ENCODE measurements at regions not wholly inside any gene's neighbourhood (a gene's known extent, or its start where the extent isn't known, plus 50 kb on each side); places are given as distances from the start of the nearest gene placed in this dataset.
"Not testable (repeated sequence)": the region's sequence is repeated elsewhere in the genome, so short reads cannot be mapped to it uniquely, and the experiment has no call there.

GRCh38 chr6:105522626-105523322, 119.9 kb upstream of the PREP start:
- H3K4me3 ChIP-seq (ENCODE audit: insufficient read depth, low read length, poor library complexity, severe bottlenecking): no peak overlapping the region
- no peaks in the 10 kb centered on the region for H3K9me2 ChIP-seq (replicated peaks; ENCODE audit: insufficient read depth, low read length)
- no peak overlapping the region for H2AFZ ChIP-seq (ENCODE audit: low read depth, low read length, severe bottlenecking)
- H3K27ac ChIP-seq (ENCODE audit: low read depth, low read length): no peak overlapping the region
- no peak overlapping the region for H3K9ac ChIP-seq (ENCODE audit: low read length)
- no peaks in the 10 kb centered on the region for H3K79me2 ChIP-seq (ENCODE audit: insufficient read depth, low read length)
- peaks cover 4% of the 10 kb centered on the region; the same call in 1 of the 2 replicates for H3K27me3 ChIP-seq (ENCODE audit: low read length)
- H3K4me2 ChIP-seq (ENCODE audit: low read depth, low read length, poor library complexity, severe bottlenecking): no peak overlapping the region
- TF ChIP-seq CTCF (IDR thresholded peaks at IDR 0.05; ENCODE audit: insufficient read depth, low read length, poor library complexity, severe bottlenecking) (no peak), EZH2phosphoT487 (conservative IDR thresholded peaks at IDR 0.05; ENCODE audit: low read length) (no peak)
- H3K9me3 ChIP-seq (ENCODE audit: insufficient read depth, low read length): no peaks in the 10 kb centered on the region
- no peaks in the 10 kb centered on the region for H3K36me3 ChIP-seq (ENCODE audit: low read length)
- no peaks in the 10 kb centered on the region for H3F3A ChIP-seq (ENCODE audit: insufficient read depth)
- no peaks in the 10 kb centered on the region for H4K20me1 ChIP-seq (ENCODE audit: low read depth, low read length)

GRCh38 chr6:105519954-105520353, 117.1 kb upstream of the PREP start:
- TF ChIP-seq CTCF (IDR thresholded peaks at IDR 0.05; ENCODE audit: insufficient read depth, low read length, poor library complexity, severe bottlenecking) (no peak), EZH2phosphoT487 (conservative IDR thresholded peaks at IDR 0.05; ENCODE audit: low read length) (no peak)
- no peaks in the 10 kb centered on the region for H3K79me2 ChIP-seq (ENCODE audit: insufficient read depth, low read length)
- H4K20me1 ChIP-seq (ENCODE audit: low read depth, low read length): no peaks in the 10 kb centered on the region
- peaks cover 4% of the 10 kb centered on the region; the same call in 1 of the 2 replicates for H3K27me3 ChIP-seq (ENCODE audit: low read length)
- H3K9me3 ChIP-seq (ENCODE audit: insufficient read depth, low read length): no peaks in the 10 kb centered on the region
- H3K9me2 ChIP-seq (replicated peaks; ENCODE audit: insufficient read depth, low read length): no peaks in the 10 kb centered on the region
- no peak overlapping the region for H2AFZ ChIP-seq (ENCODE audit: low read depth, low read length, severe bottlenecking)
- H3K4me3 ChIP-seq (ENCODE audit: insufficient read depth, low read length, poor library complexity, severe bottlenecking): no peak overlapping the region
- no peaks in the 10 kb centered on the region for H3K36me3 ChIP-seq (ENCODE audit: low read length)
- H3K27ac ChIP-seq (ENCODE audit: low read depth, low read length): no peak overlapping the region
- H3K4me2 ChIP-seq (ENCODE audit: low read depth, low read length, poor library complexity, severe bottlenecking): no peak overlapping the region
- H3F3A ChIP-seq (ENCODE audit: insufficient read depth): no peaks in the 10 kb centered on the region
- H3K9ac ChIP-seq (ENCODE audit: low read length): no peak overlapping the region

DNA sequence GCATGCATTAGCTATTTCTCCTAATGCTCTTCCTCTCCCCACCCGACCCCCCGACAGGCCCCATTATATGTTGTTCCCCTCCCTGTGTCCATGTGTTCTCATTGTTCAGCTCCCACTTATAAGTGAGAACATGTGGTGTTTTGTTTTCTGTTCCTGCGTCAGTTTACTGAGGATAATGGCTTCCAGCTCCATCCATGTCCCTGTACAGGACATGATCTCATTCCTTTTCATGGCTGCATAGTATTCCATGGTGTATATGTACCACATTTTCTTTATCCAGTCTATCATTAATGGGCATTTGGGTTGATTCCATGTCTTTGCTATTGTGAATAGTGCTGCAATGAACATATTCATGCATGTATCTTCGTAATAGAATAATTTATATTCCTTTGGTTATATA, 116.1 kb upstream of the PREP start:
- not testable (repeated sequence) for H2AFZ ChIP-seq (ENCODE audit: low read depth, low read length, severe bottlenecking); H3K27me3 ChIP-seq (ENCODE audit: low read length); H3F3A ChIP-seq (ENCODE audit: insufficient read depth); H3K9ac ChIP-seq (ENCODE audit: low read length); H3K36me3 ChIP-seq (ENCODE audit: low read length); H3K79me2 ChIP-seq (ENCODE audit: insufficient read depth, low read length); H3K27ac ChIP-seq (ENCODE audit: low read depth, low read length); H3K9me3 ChIP-seq (ENCODE audit: insufficient read depth, low read length); H3K4me2 ChIP-seq (ENCODE audit: low read depth, low read length, poor library complexity, severe bottlenecking); H3K4me3 ChIP-seq (ENCODE audit: insufficient read depth, low read length, poor library complexity, severe bottlenecking); H3K9me2 ChIP-seq (replicated peaks; ENCODE audit: insufficient read depth, low read length); H4K20me1 ChIP-seq (ENCODE audit: low read depth, low read length)

DNA sequence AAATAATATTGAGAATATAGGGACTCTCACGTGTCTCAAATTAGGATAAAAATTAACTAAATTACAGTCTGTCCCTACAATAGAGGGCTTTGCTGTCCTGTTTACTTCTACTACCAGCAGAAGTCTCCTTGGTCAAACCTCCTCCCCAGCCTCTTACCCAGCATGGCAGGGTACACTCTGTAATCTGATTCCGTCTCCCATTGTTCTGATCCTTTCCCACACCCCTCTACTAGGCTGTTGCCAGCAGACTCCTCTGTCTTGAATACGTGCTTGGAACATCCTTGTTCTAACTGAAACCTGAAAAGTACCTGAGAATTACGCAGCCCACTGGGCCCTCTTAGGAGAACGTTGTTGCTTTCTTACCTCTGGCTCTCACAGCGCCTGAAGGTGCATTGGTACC, 112.2 kb upstream of the PREP start:
- Histone ChIP-seq H3K9ac (ENCODE audit: low read length) (no peak overlapping the region), H3K27me3 (ENCODE audit: low read length) (peaks cover 4% of the 10 kb centered on the region; the same call in 1 of the 2 replicates), H4K20me1 (ENCODE audit: low read depth, low read length) (no peaks in the 10 kb centered on the region), H3K4me3 (ENCODE audit: insufficient read depth, low read length, poor library complexity, severe bottlenecking) (no peak overlapping the region), H3K27ac (ENCODE audit: low read depth, low read length) (no peak overlapping the region), H3K9me2 (replicated peaks; ENCODE audit: insufficient read depth, low read length) (no peaks in the 10 kb centered on the region), H3K36me3 (ENCODE audit: low read length) (no peaks in the 10 kb centered on the region), H3K4me2 (ENCODE audit: low read depth, low read length, poor library complexity, severe bottlenecking) (no peak overlapping the region), H3F3A (ENCODE audit: insufficient read depth) (no peaks in the 10 kb centered on the region), H3K79me2 (ENCODE audit: insufficient read depth, low read length) (no peaks in the 10 kb centered on the region), H2AFZ (ENCODE audit: low read depth, low read length, severe bottlenecking) (no peak overlapping the region), H3K9me3 (ENCODE audit: insufficient read depth, low read length) (no peaks in the 10 kb centered on the region)
- TF ChIP-seq EZH2phosphoT487 (conservative IDR thresholded peaks at IDR 0.05; ENCODE audit: low read length) (no peak), CTCF (IDR thresholded peaks at IDR 0.05; ENCODE audit: insufficient read depth, low read length, poor library complexity, severe bottlenecking) (no peak)
